ENCODE measurements at regions not wholly inside any gene's neighbourhood (a gene's known extent, or its start where the extent isn't known, plus 50 kb on each side); places are given as distances from the start of the nearest gene placed in this dataset.

DNA sequence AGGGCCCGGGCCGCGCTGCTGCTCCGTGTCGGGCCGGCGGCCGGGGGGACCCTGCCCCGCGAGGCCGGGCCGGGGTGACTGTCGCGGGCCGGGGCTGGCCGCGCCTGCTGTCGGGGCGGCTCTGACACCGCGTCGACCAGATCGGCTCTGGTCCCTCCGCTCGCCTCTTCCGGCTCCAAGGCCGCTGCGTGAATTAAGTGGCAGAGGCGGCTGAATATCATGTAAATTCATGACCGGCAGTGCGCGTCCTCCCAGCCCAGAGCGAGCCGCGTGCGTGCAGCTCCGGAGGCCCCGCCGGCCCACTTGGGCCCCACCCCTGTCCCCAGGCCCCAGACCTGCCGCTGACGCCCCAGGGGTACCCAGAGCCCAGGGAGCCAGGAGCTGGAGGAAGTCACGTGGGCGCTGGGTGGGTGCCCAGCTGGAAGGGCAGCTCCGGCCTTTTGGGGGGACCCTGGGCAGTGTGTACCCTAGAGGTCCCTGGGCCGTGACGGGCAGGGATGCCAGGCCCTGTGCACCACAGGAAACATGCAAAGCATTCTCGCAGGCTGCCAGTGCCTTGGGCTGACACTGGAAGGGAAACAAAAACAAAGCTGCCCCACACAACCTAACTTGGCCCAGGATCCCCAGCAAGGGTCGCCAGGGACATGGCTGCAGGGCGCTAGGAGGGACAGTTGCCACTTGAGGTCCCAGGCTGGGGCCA lies 584.0 kb upstream of the MKI67 start:
- Histone ChIP-seq H3K27ac (ENCODE audit: low read depth, low read length) (no peak overlapping the region), H3K4me3 (ENCODE audit: low read length) (no peak overlapping the region), H3K4me1 (ENCODE audit: control insufficient read depth, low read length) (no peaks in the 10 kb centered on the region), H3K79me2 (ENCODE audit: control insufficient read depth, low read length) (no peaks in the 10 kb centered on the region), H3K27me3 (ENCODE audit: control insufficient read depth, low read length) (no peaks in the 10 kb centered on the region), H3K9me2 (replicated peaks; ENCODE audit: control insufficient read depth, low read length) (no peaks in the 10 kb centered on the region), H4K20me1 (ENCODE audit: control insufficient read depth, insufficient read depth, low read depth, low read length) (no peaks in the 10 kb centered on the region), H3K36me3 (ENCODE audit: control insufficient read depth, low read length) (no peaks in the 10 kb centered on the region), H3K4me2 (ENCODE audit: low read length) (no peak overlapping the region), H3F3A (ENCODE audit: control insufficient read depth, insufficient read depth) (no peaks in the 10 kb centered on the region), H3K9me3 (ENCODE audit: control insufficient read depth, insufficient read depth, low read length) (no peaks in the 10 kb centered on the region)
- TF ChIP-seq CTCF (IDR thresholded peaks at IDR 0.05; ENCODE audit: low read depth, low read length, poor library complexity, severe bottlenecking) (no peak), EZH2phosphoT487 (IDR thresholded peaks at IDR 0.05; ENCODE audit: borderline replicate concordance, low read length) (no peak)

GRCh38 chr10:128710798-128711183 lies 584.6 kb upstream of the MKI67 start:
- Histone ChIP-seq H3K27me3 (ENCODE audit: control insufficient read depth, low read length) (no peaks in the 10 kb centered on the region), H3K4me1 (ENCODE audit: control insufficient read depth, low read length) (no peaks in the 10 kb centered on the region), H3K9me3 (ENCODE audit: control insufficient read depth, insufficient read depth, low read length) (no peaks in the 10 kb centered on the region), H3K4me2 (ENCODE audit: low read length) (no peak overlapping the region), H3K27ac (ENCODE audit: low read depth, low read length) (no peak overlapping the region), H3K9me2 (replicated peaks; ENCODE audit: control insufficient read depth, low read length) (no peaks in the 10 kb centered on the region), H3K4me3 (ENCODE audit: low read length) (no peak overlapping the region), H3K79me2 (ENCODE audit: control insufficient read depth, low read length) (no peaks in the 10 kb centered on the region), H3F3A (ENCODE audit: control insufficient read depth, insufficient read depth) (no peaks in the 10 kb centered on the region), H3K36me3 (ENCODE audit: control insufficient read depth, low read length) (no peaks in the 10 kb centered on the region), H4K20me1 (ENCODE audit: control insufficient read depth, insufficient read depth, low read depth, low read length) (no peaks in the 10 kb centered on the region)
- TF ChIP-seq CTCF (IDR thresholded peaks at IDR 0.05; ENCODE audit: low read depth, low read length, poor library complexity, severe bottlenecking): no peak
- TF ChIP-seq EZH2phosphoT487 (IDR thresholded peaks at IDR 0.05; ENCODE audit: borderline replicate concordance, low read length): no peak

DNA sequence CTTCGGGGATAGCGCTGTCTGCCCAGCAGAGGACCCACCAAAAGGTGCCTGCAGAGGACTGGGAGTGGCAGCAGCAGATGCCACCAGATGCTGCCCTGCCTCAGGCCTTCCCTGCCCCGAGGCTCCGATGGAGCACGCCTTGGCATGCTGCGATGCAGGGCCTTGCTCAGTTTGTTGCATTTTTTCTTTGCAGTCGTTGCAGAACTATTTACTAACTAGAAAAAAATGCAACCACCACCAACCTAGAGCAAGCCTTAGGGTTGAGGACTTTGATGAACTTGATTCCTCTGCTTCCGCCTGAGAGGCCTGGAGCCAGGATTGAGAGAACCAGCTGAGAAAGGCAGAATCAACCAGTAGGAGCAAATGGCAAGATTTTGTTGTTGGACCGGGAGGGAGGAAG lies 585.6 kb upstream of the MKI67 start:
- Histone ChIP-seq H4K20me1 (ENCODE audit: control insufficient read depth, insufficient read depth, low read depth, low read length) (no peaks in the 10 kb centered on the region), H3K4me3 (ENCODE audit: low read length) (no peak overlapping the region), H3K4me2 (ENCODE audit: low read length) (no peak overlapping the region), H3K36me3 (ENCODE audit: control insufficient read depth, low read length) (no peaks in the 10 kb centered on the region), H3K9me2 (replicated peaks; ENCODE audit: control insufficient read depth, low read length) (no peaks in the 10 kb centered on the region), H3K9me3 (ENCODE audit: control insufficient read depth, insufficient read depth, low read length) (no peaks in the 10 kb centered on the region), H3K4me1 (ENCODE audit: control insufficient read depth, low read length) (no peaks in the 10 kb centered on the region), H3F3A (ENCODE audit: control insufficient read depth, insufficient read depth) (no peaks in the 10 kb centered on the region), H3K27ac (ENCODE audit: low read depth, low read length) (no peak overlapping the region), H3K79me2 (ENCODE audit: control insufficient read depth, low read length) (no peaks in the 10 kb centered on the region), H3K27me3 (ENCODE audit: control insufficient read depth, low read length) (no peaks in the 10 kb centered on the region)
- TF ChIP-seq CTCF (IDR thresholded peaks at IDR 0.05; ENCODE audit: low read depth, low read length, poor library complexity, severe bottlenecking) (no peak), EZH2phosphoT487 (IDR thresholded peaks at IDR 0.05; ENCODE audit: borderline replicate concordance, low read length) (no peak)

Measured in DOHH2 (cell line).